Neural cell (in vitro differentiated cells): ENCODE measurements at regions not wholly inside any gene's neighbourhood (a gene's known extent, or its start where the extent isn't known, plus 50 kb on each side); places are given as distances from the start of the nearest gene placed in this dataset.

Experiments
- H2AFZ ChIP-seq: fragments of 200-600, 300-800 bp; sonication (generic), shearing (Covaris generic); 2 replicates; pipeline ENCODE4 v1.6.0; 2014; ENCODE audit warnings: low read depth, mild to moderate bottlenecking, antibody characterized with exemption, low read length, moderate library complexity
- H3F3A ChIP-seq: fragments of 200-600 bp; shearing (Covaris generic); 2 replicates; pipeline ENCODE4 v1.6.1; 2016; ENCODE audit warnings: mild to moderate bottlenecking, moderate library complexity, mixed read lengths, antibody characterized with exemption, low read length; ENCODE audit not compliant: insufficient read depth, poor library complexity, severe bottlenecking
- H3K27ac ChIP-seq: fragments of 200-600, 300-800 bp; sonication (generic), shearing (Covaris generic); 2 replicates; pipeline ENCODE4 v1.5.1; 2014; ENCODE audit warnings: mild to moderate bottlenecking, low read length, moderate library complexity
- H3K27me3 ChIP-seq: fragments of 300-800, 200-600 bp; sonication (generic), shearing (Covaris generic); 2 replicates; pipeline ENCODE4 v1.6.0; 2014; ENCODE audit warnings: mild to moderate bottlenecking, low read depth, low read length, moderate library complexity; ENCODE audit not compliant: insufficient read depth
- H3K36me3 ChIP-seq: fragments of 300-800, 200-600 bp; sonication (generic), shearing (Covaris generic); 2 replicates; pipeline ENCODE4 v1.5.1; 2014; ENCODE audit warnings: mild to moderate bottlenecking, antibody characterized with exemption, low read length, moderate library complexity; ENCODE audit not compliant: insufficient read depth
- H3K4me2 ChIP-seq: fragments of 300-800, 200-600 bp; sonication (generic), shearing (Covaris generic); 2 replicates; pipeline ENCODE4 v1.6.0; 2014; ENCODE audit warnings: mild to moderate bottlenecking, low read length
- H3K4me3 ChIP-seq: fragments of 300-800, 200-600 bp; sonication (generic), shearing (Covaris generic); 2 replicates; pipeline ENCODE4 v1.5.1; 2014; ENCODE audit warnings: mild to moderate bottlenecking, low read length, moderate library complexity
- H3K79me2 ChIP-seq: fragments of 200-600 bp; shearing (Covaris generic); replicated peaks from 2 replicates; pipeline ENCODE4 v1.6.0; 2014; ENCODE audit warnings: mild to moderate bottlenecking, low read length, moderate library complexity; ENCODE audit not compliant: insufficient read depth
- H3K9ac ChIP-seq: fragments of 300-800, 200-600 bp; sonication (generic), shearing (Covaris generic); 2 replicates; pipeline ENCODE4 v1.6.1; 2016; ENCODE audit warnings: mild to moderate bottlenecking, low read length, mixed read lengths
- H3K9me2 ChIP-seq: fragments of 200-600 bp; shearing (Covaris generic); 2 replicates; pipeline ENCODE4 v1.6.1; 2016; ENCODE audit warnings: mild to moderate bottlenecking, low read length, mixed read lengths; ENCODE audit not compliant: insufficient read depth
- H3K9me3 ChIP-seq: fragments of 200-600, 300-800 bp; sonication (generic), shearing (Covaris generic); 2 replicates; pipeline ENCODE4 v1.6.1; 2016; ENCODE audit warnings: mild to moderate bottlenecking, mixed run types, low read length, moderate library complexity, mixed read lengths
- H4K20me1 ChIP-seq: fragments of 200-600 bp; shearing (Covaris generic); 2 replicates; pipeline ENCODE4 v1.6.1; 2016; ENCODE audit warnings: mild to moderate bottlenecking, mixed run types; ENCODE audit not compliant: insufficient read depth
- EP300 ChIP-seq: fragments of 450-650 bp; conservative IDR thresholded peaks from 2 replicates; pipeline ENCODE4 v1.6.1; 2014; ENCODE audit warnings: antibody characterized with exemption, mild to moderate bottlenecking, moderate library complexity; ENCODE audit not compliant: poor library complexity, severe bottlenecking
- EZH2 ChIP-seq: fragments of 200-600, 300-800 bp; shearing (Covaris generic), sonication (generic); IDR thresholded peaks from 2 replicates; pipeline ENCODE4 v1.6.1; 2014; ENCODE audit warnings: antibody characterized with exemption, low read length, borderline replicate concordance, mild to moderate bottlenecking; ENCODE audit not compliant: insufficient read depth, poor library complexity, severe bottlenecking
- MXI1 ChIP-seq: fragments of 450-650 bp; conservative IDR thresholded peaks from 2 replicates; pipeline ENCODE4 v1.6.1; 2014; ENCODE audit warnings: antibody characterized with exemption, mild to moderate bottlenecking; ENCODE audit not compliant: poor library complexity, severe bottlenecking
- POLR2AphosphoS5 ChIP-seq: IDR thresholded peaks from 2 replicates; pipeline ENCODE4 v1.6.1; 2012
- RAD21 ChIP-seq: fragments of 450-650 bp; conservative IDR thresholded peaks from 2 replicates; pipeline ENCODE4 v1.6.1; 2014; ENCODE audit warnings: antibody characterized with exemption, mild to moderate bottlenecking, moderate library complexity
- REST ChIP-seq: IDR thresholded peaks from 2 replicates; pipeline ENCODE4 v1.6.1; 2012; ENCODE audit warnings: borderline replicate concordance
- SMC3 ChIP-seq: fragments of 450-650 bp; conservative IDR thresholded peaks from 2 replicates; pipeline ENCODE4 v1.6.1; 2014; ENCODE audit warnings: antibody characterized with exemption, mild to moderate bottlenecking, moderate library complexity; ENCODE audit not compliant: poor library complexity
- TAF1 ChIP-seq: IDR thresholded peaks from 2 replicates; pipeline ENCODE4 v1.6.1; 2012; ENCODE audit warnings: low read depth
- TF ChIP-seq, protein P1 (sequence below): fragments of 450-650 bp; IDR thresholded peaks from 2 replicates; pipeline ENCODE4 v1.5.1; 2014; ENCODE audit warnings: antibody characterized with exemption, mild to moderate bottlenecking, moderate library complexity; ENCODE audit not compliant: poor library complexity, severe bottlenecking

DNA sequence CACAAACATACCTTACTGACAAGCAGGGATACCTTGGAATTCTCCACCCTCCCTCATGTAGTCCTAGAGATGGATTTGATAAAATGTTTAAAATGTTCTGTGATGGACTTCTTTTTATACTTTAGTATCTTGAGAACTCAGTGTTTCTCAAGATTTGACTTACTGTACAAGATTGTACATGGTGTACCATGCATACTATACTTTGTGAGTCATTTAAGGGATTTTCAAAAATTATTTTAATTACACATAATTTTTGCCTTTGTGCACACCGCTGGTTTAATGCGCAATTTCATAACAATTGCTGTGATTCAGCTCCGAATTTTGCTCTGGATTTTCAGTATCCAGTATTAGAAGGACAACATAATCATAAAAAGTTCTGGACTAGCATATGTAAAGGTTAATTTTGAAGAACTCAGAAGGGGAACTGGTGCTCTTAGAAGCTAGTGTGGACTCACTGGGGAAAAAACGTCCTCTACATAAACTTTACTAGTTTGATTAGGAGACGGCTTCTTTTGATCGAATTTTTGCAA is 78.6 kb upstream of the ACSL3 start:
- H3K79me2 ChIP-seq: no peaks in the 10 kb centered on the region
- H3K27me3 ChIP-seq: no peaks in the 10 kb centered on the region
- no peaks in the 10 kb centered on the region for H3K36me3 ChIP-seq
- H3F3A ChIP-seq: no peaks in the 10 kb centered on the region
- no peak overlapping the region for H2AFZ ChIP-seq
- TF ChIP-seq REST (no peak), SMC3 (no peak), EZH2 (no peak), POLR2AphosphoS5 (no peak), EP300 (no peak), TAF1 (no peak), MXI1 (no peak), RAD21 (no peak)
- TF ChIP-seq, protein P1, sequence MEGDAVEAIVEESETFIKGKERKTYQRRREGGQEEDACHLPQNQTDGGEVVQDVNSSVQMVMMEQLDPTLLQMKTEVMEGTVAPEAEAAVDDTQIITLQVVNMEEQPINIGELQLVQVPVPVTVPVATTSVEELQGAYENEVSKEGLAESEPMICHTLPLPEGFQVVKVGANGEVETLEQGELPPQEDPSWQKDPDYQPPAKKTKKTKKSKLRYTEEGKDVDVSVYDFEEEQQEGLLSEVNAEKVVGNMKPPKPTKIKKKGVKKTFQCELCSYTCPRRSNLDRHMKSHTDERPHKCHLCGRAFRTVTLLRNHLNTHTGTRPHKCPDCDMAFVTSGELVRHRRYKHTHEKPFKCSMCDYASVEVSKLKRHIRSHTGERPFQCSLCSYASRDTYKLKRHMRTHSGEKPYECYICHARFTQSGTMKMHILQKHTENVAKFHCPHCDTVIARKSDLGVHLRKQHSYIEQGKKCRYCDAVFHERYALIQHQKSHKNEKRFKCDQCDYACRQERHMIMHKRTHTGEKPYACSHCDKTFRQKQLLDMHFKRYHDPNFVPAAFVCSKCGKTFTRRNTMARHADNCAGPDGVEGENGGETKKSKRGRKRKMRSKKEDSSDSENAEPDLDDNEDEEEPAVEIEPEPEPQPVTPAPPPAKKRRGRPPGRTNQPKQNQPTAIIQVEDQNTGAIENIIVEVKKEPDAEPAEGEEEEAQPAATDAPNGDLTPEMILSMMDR: no peak
- no peak overlapping the region for H3K27ac ChIP-seq
- no peaks in the 10 kb centered on the region for H4K20me1 ChIP-seq
- H3K4me3 ChIP-seq: no peak overlapping the region
- no peaks in the 10 kb centered on the region for H3K9me3 ChIP-seq
- no peak overlapping the region for H3K4me2 ChIP-seq
- no peaks in the 10 kb centered on the region for H3K9me2 ChIP-seq
- no peak overlapping the region for H3K9ac ChIP-seq

DNA sequence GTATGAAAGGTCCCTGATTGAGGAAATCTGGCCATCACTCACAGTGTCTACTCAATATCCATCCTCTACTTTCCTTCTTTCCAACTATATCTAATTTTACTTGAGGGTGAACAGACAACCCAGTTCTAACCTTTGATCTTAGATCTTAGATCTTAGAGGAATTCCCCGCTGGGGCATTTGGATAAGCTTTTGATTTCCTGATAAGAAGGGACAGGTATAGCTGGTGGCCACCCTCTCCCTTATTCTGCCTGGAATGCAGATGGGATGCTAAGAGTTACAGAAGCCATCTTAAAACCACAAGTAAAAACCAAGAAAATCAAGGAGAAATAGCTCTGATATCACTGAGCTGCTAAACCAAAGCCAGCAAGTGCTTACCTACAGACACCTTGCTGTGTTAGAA is 77.2 kb upstream of the ACSL3 start:
- Histone ChIP-seq H3K79me2 (no peaks in the 10 kb centered on the region), H3K27me3 (no peaks in the 10 kb centered on the region), H3K9me3 (no peaks in the 10 kb centered on the region), H3K9ac (no peak overlapping the region), H3K4me2 (no peak overlapping the region), H3K4me3 (no peak overlapping the region), H3K36me3 (no peaks in the 10 kb centered on the region), H2AFZ (no peak overlapping the region), H3F3A (no peaks in the 10 kb centered on the region), H4K20me1 (no peaks in the 10 kb centered on the region), H3K27ac (no peak overlapping the region), H3K9me2 (no peaks in the 10 kb centered on the region)
- TF ChIP-seq SMC3 (no peak), EZH2 (no peak), TAF1 (no peak), EP300 (no peak), RAD21 (no peak), MXI1 (no peak), REST (no peak), POLR2AphosphoS5 (no peak)
- TF ChIP-seq, protein P1: no peak
